Stimulated activated CD4-positive, alpha-beta T cell treated with anti-CD3 and anti-CD28 coated beads, Interleukin-4, amount 100 ng/mL, for 1 hour (primary cell): ENCODE measurements at regions not wholly inside any gene's neighbourhood (a gene's known extent, or its start where the extent isn't known, plus 50 kb on each side); places are given as distances from the start of the nearest gene placed in this dataset.

Experiments used
- DNase-seq: peaks from one replicate; pipeline ENCODE4 v3.0.0-alpha.2; 2020

DNA sequence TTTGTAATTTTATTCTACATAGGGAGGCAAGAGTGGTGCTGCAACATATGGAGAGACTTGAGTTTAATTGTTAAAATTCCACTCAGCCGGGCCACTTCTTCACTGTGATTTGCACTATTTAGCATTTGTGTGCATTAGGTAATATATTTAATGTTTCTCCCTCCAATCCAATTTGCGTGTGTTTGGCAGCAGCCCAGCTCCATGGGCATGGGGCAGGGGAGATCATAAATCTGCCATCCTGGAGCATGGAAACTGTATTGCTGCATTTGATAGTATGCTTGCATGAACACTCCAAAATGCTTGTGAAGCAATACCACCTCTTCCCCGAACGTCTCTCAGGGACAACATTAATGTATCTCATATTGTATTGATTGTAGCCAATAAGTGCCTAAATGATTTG lies 339.1 kb upstream of the RBFOX1 start:
- DNase-seq = no peak

DNA sequence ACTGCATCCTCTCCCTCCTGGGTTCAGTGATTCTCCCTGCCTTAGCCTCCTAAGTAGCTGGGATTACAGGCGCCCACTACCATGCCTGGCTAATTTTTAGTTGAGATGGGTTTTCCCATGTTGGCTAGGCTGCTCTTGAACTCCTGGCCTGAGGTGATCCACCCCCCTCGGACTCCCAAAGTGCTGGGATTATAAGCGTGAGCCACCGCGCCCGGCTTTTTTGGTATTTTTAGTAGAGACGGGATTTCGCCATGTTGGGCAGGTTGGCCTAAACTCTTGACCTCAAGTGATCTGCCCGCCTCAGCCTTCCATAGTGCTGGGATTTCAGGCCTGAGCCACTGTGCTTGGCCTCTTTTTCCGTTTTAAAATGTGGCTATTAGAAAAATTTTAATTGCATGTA lies 343.8 kb upstream of the RBFOX1 start:
- no peak for DNase-seq

DNA sequence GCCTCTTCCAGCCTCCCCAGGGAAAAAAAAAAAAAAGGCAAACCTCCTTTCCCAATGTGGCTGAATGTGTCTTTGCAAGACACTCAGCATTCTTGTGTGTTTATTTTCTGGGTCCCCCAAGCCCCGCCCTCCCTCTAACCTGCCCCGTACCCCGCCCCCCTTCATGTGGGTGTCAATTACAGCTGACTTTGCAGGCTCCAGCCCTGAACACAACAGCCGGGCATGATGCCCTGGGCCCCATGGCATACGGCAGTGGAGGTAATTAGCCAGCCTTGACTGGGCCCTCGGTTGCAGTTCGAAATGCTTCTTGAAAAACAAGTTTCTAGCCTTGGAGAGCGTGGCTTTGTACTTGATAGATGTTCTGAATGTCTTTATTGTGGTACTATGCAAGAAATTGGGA lies 354.7 kb upstream of the RBFOX1 start:
- DNase-seq = no peak

DNA sequence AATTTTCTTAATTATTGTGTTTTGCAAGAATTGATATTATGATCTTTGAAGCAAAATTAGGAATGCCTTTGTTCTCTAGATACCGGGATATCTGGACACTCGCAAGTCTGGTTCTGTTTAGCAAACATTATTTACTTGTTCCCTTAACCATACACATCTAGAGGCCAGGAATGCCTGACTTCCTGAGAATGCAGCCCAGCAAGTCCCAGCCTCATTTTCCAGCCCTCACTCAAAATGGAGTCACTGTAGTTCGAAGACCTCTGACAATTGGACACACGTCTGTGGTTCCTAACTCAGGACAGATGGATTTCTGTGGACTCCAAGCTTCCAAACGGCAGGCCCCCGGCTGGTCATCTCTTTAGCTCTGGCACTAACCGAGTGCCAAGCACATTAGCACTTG lies 355.4 kb upstream of the RBFOX1 start:
- no peak for DNase-seq

DNA sequence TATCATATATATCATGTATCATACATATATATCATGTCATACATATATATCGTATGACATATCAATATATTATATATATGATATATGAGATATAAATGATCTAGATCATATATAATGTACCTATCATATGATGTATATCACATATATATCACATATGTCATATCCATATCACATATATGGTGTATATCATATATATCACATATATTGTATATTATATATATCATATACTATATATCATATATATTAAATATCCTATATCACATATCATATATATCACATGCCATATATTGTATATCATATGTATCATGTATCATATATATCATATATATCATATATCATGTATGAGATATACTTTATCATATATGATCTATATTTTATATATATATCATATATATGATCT lies 355.9 kb upstream of the RBFOX1 start:
- no peak for DNase-seq

DNA sequence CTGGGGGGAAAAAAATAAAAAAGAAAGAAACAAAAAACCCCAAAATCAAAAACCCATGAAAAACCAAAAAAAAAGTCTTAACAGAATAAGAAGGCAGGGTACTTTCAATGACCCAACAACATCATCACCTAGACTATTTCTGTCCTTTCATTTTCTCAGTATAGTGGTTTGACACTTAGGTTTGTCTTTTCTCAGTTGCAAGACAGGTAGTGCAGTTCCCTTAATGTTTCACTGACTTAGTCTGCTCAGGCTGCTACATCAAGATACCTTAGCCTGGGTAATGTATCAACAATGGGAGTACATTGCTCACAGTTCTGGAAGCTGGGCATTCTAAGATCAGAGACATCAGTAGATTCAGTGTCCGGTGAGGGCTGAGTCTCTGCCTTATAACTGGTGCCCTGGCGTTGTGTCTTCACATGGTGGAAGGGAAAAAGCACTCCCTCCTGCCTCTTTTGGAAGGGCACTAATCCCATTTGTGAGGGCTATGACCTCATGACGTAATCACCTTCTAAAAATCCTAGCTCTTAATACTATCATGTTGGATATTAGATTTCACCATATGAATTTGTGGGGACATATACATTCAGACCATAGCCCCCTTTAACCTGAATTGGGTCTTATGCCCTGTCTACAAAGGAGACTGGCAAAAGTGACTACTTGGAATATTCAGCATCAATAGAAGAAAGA lies 362.3 kb upstream of the RBFOX1 start:
- no peak for DNase-seq

DNA sequence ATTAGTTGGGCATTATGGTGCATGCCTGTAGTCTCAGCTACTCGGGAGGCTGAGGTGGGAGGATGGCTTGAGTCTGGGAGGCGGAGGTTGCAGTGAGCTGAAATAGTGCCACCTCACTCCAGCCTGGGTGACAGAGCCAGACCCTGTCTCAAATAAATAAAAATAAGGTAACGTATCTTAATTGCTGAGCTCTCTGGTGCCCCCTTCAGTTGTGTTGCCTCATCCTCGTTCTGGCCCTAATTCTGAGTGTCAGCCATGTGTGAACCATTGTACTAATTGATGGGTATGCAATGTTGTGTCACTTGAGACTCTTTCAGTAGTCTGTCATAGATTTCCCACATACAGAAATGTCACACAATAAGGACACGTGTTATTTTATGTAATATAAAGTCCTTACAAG lies 363.1 kb upstream of the RBFOX1 start:
- no peak for DNase-seq

DNA sequence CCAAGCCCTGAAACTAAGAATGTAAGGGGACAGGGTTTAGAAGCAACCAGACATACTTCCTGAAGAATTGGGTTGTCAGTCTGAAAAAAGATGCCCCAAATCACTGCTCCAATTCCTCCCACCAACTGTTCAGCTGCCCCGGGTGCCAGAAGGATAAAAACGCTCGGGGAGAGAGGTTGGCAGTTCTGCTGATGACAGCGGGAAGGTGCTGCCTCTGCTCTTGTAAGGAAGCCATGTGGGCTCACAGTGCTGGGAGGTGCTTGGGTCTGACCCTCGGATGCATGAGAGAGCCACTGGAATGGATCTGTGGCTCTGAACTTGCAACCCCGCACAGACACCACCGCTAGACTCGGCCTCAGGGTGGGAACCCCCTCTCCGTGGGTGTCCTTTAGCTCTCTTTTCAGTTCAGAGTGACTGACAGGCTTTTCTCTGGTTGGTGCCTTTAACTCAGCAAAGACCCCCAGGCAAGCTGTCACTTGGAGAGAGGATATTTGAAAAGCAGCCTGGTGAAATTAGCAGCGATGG lies 364.8 kb upstream of the RBFOX1 start:
- DNase-seq = no peak

DNA sequence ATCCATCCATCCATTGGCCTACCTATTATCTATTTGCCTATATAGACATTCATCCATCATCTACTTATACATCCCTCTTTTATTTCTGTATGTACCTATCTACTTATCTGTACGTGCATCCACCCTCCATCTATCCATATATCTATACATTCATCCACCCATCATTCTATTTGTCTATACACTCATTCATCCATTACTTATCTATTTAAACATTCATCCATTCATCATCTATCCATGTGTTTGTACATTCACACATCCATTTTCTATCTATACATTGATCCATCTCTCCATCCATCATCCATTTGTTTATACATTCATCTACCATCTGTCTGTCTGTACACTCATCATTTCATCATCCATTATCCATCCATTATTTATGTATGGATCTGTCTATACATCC lies 365.7 kb upstream of the RBFOX1 start:
- no peak for DNase-seq

DNA sequence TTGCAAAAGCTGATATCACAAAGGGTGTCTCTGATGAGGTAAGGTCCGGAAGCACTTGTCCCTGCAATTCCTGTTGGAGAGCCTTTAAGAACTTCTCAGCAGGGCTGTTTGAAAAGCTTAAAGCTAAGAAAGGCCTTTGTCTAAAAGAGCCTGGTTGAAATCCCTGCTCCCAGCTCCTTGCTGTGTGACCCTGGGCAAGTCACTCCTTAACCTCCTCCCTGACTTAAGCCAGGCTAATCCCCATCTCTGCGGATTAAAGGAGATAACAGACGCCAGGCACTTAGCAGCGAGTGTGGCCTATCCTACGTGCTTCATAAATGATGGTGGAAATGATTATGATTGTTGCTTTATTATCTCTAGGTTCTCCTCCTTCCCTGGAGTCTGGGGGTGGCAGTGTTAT lies 368.0 kb upstream of the RBFOX1 start:
- no peak for DNase-seq

DNA sequence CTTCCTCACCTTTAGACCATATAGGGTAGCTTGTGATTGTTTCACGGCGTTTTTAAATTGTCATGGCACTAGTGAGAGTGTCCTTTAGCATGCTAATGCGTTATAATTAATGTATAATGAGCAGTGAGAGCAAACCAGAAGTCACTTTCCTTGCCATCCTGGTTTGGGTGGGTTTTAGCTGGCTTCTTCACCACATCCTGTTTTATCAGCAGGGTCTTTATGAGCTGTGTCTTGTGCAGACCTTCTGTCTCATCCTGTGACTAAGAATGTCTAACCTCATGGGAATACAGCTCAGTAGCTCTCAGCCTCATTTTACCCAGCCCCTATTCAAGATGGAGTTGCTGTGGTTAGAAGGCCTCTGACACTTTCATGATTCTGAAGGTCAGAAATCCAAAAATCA lies 370.9 kb upstream of the RBFOX1 start:
- no peak for DNase-seq

DNA sequence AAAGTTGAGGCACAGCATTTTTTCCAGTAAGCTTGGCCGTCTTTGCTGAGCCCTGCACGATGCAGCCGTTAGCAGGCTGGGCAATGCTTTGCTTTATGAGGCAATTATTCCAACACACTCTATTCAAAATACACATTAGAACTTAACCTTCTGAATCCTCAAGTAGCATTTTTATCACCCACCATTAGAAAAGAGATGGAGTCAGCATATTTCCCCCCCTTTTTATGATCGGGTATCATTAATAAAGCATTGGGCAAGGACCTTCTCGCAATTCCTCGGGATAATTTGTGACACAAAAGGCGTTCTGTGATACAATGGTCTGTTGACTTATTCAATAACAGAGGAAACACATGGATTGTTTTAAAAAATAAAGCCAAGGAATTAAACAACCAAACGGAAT lies 374.5 kb upstream of the RBFOX1 start:
- DNase-seq = no peak

DNA sequence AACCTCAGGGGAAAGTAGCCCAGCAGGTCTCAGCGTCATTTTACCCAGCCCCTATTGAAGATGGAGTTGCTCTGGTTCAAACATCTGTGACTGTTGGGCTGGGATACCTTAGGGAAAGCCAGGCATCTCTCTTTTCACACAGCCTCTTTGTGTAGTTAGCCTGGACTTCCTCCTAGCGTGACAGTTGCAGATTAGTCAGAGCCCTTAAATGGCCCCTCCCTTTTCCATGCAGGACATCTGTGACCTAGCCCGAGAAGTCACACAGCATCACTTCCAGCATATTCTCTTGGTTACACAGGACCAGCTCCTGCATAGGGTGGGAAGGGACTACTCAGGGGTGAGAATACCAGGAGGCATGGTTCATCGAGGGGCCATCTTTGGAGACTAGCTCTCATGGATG lies 375.0 kb upstream of the RBFOX1 start:
- no peak for DNase-seq

DNA sequence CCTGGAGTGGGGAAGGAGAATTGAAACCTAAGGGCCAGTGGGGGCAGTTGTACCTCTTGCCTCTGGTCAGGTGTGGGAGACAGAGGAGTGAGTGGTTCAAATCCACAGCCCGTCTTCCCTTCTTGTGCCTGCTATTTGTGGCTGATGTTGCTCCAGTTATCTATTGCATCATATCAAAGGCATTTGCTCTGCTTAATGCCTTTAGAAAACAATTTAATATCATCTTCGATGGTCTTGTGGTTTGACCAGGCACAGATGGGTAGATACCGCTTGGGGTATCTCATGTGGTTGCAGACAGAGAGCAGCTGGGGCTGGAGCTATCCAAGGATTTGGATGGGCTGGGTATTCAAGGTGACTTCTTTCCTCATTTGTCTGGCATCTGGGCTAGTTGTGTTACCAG lies 376.1 kb upstream of the RBFOX1 start:
- no peak for DNase-seq

DNA sequence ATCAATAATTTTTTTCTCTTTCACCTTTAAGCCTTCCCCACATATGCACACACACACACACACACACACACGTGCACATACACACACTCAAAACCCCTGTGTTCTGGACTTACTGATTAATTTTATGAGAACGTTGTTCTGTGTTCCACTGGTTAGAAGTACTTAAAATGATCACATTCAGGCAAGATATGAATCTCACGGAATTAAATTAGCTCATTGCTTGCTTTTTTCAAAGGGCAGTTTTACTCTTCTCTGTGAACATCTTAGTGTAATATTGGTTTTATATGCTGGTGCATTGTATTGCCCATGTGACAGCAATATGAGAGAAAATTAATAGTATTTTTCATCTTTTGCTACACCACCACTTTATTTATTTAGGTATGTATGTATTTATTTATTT lies 377.3 kb upstream of the RBFOX1 start:
- DNase-seq = no peak

DNA sequence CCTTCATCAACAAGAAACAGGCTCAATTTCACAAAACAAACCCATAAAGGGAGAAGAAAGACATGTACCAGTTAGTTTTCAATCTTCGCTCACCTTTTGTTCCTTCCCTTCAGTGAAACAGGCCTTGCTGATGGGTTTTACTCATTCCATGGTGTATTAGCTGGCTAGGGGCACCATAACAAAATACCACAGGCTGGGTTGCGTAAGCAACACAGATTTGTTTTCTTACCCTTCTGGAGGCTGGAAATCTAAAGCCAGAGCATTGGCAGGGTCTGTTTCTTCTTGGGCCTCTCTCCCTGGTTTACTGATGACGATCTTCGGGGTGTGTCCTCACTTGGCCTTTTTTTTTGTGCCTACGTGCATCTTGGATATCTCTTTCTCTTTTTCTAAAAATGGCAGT lies 383.4 kb upstream of the RBFOX1 start:
- no peak for DNase-seq

DNA sequence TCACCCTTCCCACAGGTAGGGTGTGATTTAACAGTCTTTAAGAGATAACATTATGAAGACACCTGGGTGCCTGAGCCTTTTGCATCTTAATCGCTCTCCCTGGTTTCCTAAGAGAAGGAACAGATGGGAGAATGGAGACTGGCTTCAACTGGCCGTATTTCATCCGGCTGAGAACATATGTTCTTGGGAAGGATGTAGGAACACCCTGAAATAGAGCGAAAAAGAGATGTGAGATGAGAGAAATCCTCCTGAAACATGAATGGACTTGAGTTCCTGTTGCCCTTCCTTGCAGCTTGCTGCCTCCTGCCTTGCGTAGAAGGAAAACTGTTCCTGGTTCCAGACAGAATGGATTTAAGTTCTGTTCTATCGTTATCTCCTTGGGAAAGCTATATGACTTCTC lies 385.4 kb upstream of the RBFOX1 start:
- no peak for DNase-seq

DNA sequence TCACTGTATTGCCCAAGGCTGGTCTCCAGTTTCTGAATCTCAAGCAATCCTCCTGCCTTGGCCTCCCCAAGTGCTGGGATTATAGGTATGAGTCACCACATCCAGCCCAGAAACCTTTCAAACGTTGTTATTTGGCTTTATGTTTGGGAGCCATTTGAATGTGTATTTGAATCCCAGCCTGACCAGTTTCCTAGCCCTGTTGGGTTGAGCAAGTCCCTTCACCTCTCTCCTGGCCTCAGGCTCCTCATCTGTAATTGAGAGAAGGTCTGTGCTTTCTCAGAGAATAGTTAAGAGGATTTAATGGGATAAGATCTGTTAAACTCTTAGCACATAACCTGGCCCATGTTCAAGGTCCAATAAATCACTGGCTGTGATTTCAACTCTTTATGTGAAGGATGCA lies 385.8 kb upstream of the RBFOX1 start:
- DNase-seq = no peak

DNA sequence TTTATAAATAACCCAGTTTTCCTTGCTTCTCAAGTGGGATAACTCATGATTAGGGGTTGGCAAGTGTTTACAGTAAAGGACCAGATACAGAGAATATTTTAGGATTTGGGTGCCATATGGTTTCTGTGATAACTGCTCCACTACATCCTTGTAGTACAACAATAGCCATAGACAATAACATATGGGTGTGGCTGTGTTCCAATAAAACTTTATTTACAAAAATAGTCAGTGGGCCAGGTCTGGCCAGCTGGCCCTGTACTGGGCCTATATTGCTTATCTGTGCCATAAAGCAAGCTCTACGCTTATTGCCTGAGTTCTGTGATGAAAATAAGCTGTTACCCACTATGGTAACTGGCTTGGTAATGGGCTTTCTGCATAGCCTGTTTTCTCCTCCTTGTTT lies 386.5 kb upstream of the RBFOX1 start:
- no peak for DNase-seq

DNA sequence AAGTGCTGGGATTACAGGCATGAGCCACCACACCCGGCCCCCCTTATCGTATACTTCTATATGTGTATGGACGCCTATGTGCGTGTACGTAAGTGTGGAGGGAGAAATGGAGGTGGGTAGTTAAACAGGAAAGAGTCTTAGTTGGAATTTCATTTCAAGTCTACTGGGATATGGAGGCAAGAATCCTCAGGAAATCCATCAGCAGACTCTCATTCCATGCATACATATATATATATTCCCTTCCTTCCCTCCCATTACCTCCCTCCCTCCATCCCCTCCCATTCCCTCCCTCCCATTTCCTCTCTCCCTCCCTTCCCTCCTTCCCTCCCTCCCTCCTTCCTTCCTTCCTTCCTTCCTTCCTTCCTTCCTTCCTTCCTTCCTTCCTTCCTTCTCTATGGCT lies 391.7 kb upstream of the RBFOX1 start:
- DNase-seq = no peak

DNA sequence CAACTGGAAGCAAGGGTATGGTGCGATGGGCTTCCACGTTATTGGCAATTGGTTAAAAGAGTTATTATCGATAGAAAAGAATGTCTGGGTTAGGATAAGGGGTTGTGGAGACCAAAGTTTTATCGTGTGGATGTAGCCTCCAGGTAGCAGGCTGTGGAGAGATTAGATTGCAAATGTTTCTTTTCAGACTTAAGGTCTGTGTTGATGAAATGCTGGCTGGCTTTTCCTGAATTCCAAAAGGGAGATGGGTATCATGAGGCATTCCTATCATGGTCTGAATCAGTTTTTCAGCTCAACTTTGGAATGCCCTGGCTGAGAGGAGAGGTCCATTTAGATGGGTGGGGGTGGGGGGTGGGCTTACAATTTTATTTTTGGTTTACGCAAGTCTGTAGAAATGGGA lies 395.0 kb upstream of the RBFOX1 start:
- no peak for DNase-seq

DNA sequence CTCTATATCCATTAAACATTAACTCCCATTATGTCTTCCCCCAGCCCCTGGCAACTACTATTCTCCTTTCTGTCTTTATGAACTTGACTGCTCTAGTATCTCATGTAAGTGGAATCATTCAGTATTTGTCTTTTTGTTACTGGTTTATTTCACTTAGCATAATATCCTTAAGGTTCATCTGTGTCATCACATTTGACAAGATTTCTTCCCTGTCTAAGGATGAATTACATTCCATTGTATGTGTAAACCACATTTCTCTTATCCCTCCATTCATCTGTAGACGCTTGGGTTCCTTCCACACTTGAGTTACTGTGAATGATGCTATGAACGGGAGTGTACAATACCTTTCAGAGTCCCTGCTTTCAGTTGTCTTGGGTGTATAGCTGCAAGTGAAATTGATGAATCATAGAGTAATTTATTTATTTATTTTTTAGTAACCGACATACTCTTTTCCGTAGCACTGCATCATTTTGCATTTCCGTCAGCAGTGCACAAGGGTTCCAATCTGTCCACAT lies 399.7 kb upstream of the RBFOX1 start:
- DNase-seq = no peak

DNA sequence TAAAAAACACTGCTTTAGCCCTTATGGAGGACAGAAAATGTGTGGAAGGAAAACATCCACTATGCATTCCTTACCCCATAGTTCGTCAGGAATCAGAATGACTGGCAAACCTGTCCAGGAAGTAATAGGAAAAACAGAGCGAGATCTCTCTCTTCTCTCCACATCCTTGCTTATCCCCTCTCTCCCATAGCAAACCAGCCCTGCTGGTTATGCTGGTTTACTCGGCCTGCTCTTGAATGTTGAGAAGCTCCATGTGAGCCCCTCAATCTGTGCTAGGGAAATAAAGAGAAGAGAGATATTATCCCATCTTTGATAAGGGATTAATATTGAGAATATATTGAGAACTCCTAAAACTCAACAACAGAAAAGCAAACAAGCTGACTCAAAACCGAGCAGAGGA lies 402.8 kb upstream of the RBFOX1 start:
- no peak for DNase-seq

DNA sequence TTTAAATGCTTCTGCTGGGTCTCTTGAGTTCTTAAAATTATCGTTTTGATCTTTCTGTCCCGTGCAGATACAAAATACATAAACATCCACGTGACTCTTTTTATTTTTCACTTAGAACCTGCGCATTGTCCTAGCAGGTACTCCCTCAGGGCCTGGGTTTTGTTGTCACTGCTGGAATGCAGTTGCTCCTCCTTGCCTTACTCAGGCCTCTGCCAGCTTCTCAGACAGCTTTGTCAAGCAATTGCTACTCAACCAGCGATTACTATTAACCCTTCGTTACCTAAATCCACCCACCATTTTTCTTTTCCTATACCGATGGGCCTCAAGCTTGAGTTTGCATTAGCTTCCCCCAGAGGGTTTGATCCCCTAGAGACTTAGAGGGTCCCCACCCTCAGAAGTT lies 405.9 kb upstream of the RBFOX1 start:
- DNase-seq = no peak

DNA sequence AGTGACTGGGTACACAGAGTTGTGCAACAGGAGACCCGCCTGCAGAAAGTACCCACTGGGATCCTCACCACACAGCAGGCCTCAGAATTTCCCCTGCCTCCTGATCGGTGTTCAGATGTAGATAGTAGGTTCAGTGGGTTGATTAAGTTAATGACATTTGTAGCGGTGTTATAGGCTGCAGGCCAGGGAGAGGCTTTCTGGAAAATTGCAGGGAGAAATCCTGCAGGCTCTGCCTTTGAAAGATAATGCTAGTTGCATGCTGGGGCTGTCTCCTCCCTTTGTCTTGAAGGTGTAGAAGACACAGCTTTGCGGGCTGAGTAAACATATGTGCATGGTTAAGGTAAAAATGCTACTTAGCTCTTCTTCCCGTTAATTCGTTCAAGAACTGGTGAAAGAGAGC lies 406.3 kb upstream of the RBFOX1 start:
- DNase-seq = no peak
